ENCODE measurements at regions not wholly inside any gene's neighbourhood (a gene's known extent, or its start where the extent isn't known, plus 50 kb on each side); places are given as distances from the start of the nearest gene placed in this dataset.

DNA sequence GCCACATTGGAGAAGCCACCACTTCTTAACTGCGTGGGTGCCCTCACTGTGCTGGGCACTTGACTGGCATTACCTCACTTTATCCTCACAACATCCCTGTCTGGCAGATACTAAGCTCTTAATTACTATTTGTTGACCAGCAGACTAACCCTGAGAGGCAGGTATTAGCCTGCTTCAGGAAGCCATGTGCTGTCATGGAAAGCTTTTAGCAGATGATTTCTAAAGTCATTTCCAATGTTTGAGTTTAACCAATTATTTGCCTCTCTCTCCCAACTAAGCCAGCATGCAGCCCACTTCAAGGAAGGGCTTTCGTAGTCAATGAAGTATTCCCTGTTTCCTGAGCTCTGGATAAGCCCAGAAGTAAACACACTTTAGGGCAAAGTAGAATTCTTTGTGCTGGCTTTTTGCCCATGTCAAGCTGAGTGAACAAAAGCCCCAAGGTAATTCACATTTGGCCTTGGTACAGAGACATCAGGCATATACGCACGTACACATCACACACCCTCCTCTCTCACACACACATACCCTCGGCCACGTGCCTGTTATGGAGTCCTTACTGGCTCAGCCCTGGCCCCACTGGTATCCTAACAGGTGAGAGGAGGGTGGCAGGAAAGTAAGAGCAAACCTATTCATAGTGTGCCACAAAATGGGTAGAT is 108.6 kb downstream of the C1D start (continued):
- TF ChIP-seq, protein P1, sequence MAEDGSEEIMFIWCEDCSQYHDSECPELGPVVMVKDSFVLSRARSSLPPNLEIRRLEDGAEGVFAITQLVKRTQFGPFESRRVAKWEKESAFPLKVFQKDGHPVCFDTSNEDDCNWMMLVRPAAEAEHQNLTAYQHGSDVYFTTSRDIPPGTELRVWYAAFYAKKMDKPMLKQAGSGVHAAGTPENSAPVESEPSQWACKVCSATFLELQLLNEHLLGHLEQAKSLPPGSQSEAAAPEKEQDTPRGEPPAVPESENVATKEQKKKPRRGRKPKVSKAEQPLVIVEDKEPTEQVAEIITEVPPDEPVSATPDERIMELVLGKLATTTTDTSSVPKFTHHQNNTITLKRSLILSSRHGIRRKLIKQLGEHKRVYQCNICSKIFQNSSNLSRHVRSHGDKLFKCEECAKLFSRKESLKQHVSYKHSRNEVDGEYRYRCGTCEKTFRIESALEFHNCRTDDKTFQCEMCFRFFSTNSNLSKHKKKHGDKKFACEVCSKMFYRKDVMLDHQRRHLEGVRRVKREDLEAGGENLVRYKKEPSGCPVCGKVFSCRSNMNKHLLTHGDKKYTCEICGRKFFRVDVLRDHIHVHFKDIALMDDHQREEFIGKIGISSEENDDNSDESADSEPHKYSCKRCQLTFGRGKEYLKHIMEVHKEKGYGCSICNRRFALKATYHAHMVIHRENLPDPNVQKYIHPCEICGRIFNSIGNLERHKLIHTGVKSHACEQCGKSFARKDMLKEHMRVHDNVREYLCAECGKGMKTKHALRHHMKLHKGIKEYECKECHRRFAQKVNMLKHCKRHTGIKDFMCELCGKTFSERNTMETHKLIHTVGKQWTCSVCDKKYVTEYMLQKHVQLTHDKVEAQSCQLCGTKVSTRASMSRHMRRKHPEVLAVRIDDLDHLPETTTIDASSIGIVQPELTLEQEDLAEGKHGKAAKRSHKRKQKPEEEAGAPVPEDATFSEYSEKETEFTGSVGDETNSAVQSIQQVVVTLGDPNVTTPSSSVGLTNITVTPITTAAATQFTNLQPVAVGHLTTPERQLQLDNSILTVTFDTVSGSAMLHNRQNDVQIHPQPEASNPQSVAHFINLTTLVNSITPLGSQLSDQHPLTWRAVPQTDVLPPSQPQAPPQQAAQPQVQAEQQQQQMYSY (CRISPR knock-in tag; IDR thresholded peaks at IDR 0.05): no peak
- TF ChIP-seq ASH2L (IDR thresholded peaks at IDR 0.05; ENCODE audit: borderline replicate concordance, low read depth) (no peak), YY1 (IDR thresholded peaks at IDR 0.05; ENCODE audit: low read depth, low read length) (no peak), SIX5 (IDR thresholded peaks at IDR 0.05; ENCODE audit: low read depth, low read length, severe bottlenecking) (no peak), MYC (IDR thresholded peaks at IDR 0.05; ENCODE audit: insufficient read depth, insufficient read length, insufficient replicate concordance, low read length, severe bottlenecking) (no peak)
- TF ChIP-seq, protein P2, sequence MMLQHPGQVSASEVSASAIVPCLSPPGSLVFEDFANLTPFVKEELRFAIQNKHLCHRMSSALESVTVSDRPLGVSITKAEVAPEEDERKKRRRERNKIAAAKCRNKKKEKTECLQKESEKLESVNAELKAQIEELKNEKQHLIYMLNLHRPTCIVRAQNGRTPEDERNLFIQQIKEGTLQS (IDR thresholded peaks at IDR 0.05; ENCODE audit: borderline replicate concordance, extremely low read depth, low read depth, low read length): no peak
- TF ChIP-seq, protein P3, sequence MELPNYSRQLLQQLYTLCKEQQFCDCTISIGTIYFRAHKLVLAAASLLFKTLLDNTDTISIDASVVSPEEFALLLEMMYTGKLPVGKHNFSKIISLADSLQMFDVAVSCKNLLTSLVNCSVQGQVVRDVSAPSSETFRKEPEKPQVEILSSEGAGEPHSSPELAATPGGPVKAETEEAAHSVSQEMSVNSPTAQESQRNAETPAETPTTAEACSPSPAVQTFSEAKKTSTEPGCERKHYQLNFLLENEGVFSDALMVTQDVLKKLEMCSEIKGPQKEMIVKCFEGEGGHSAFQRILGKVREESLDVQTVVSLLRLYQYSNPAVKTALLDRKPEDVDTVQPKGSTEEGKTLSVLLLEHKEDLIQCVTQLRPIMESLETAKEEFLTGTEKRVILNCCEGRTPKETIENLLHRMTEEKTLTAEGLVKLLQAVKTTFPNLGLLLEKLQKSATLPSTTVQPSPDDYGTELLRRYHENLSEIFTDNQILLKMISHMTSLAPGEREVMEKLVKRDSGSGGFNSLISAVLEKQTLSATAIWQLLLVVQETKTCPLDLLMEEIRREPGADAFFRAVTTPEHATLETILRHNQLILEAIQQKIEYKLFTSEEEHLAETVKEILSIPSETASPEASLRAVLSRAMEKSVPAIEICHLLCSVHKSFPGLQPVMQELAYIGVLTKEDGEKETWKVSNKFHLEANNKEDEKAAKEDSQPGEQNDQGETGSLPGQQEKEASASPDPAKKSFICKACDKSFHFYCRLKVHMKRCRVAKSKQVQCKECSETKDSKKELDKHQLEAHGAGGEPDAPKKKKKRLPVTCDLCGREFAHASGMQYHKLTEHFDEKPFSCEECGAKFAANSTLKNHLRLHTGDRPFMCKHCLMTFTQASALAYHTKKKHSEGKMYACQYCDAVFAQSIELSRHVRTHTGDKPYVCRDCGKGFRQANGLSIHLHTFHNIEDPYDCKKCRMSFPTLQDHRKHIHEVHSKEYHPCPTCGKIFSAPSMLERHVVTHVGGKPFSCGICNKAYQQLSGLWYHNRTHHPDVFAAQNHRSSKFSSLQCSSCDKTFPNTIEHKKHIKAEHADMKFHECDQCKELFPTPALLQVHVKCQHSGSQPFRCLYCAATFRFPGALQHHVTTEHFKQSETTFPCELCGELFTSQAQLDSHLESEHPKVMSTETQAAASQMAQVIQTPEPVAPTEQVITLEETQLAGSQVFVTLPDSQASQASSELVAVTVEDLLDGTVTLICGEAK (IDR thresholded peaks at IDR 0.05; ENCODE audit: borderline replicate concordance): no peak

Measured in GM12878 (cell line).